Spleen (tissue), 11 donors: ENCODE measurements at regions not wholly inside any gene's neighbourhood (a gene's known extent, or its start where the extent isn't known, plus 50 kb on each side); places are given as distances from the start of the nearest gene placed in this dataset.
"Not testable (repeated sequence)": the region's sequence is repeated elsewhere in the genome, so short reads cannot be mapped to it uniquely, and the experiment has no call there.

Experiments
- DNase-seq: peaks from one replicate; pipeline ENCODE4 v3.0.0-alpha.2; 2020
- H3K27ac ChIP-seq, 8 donors: fragments of 200-600 bp; sonication (generic) in 7 of 8; 1 replicate in 4 of 8; 2 replicates in 4 of 8; pipeline versions ENCODE4 v1.5.0 to v1.8.0; 2016 to 2021; ENCODE audit warnings: inconsistent platforms in 4 of 8, mild to moderate bottlenecking in 4 of 8, moderate library complexity in 1 of 8
- H3K27me3 ChIP-seq, 7 donors: fragments of 200-600 bp; sonication (generic) in 6 of 7; replicated peaks in 1 of 7; 1 replicate in 4 of 7; 2 replicates in 3 of 7; pipeline versions ENCODE4 v1.5.0 to v1.8.0; 2016 to 2021; ENCODE audit warnings: inconsistent platforms in 3 of 7, mild to moderate bottlenecking in 1 of 7
- H3K36me3 ChIP-seq, 6 donors: fragments of 200-600 bp; sonication (generic) in 5 of 6; 1 replicate in 4 of 6; 2 replicates in 2 of 6; pipeline versions ENCODE4 v1.5.0 to v1.8.0; 2016 to 2021; ENCODE audit warnings: inconsistent platforms in 2 of 6
- H3K4me1 ChIP-seq, 6 donors: fragments of 200-600 bp; sonication (generic) in 5 of 6; 1 replicate in 3 of 6; 2 replicates in 3 of 6; pipeline versions ENCODE4 v1.5.0 to v1.8.0; 2016 to 2021; ENCODE audit warnings: inconsistent platforms in 3 of 6
- H3K4me3 ChIP-seq, 8 donors: fragments of 200-600 bp; sonication (generic) in 7 of 8; 1 replicate in 4 of 8; 2 replicates in 4 of 8; pipeline versions ENCODE4 v1.5.0 to v1.8.0; 2016 to 2021; ENCODE audit warnings: inconsistent platforms in 4 of 8, mild to moderate bottlenecking in 4 of 8, moderate library complexity in 2 of 8
- H3K9me3 ChIP-seq, 8 donors: fragments of 200-600 bp; sonication (generic) in 7 of 8; 1 replicate in 4 of 8; 2 replicates in 4 of 8; pipeline versions ENCODE4 v1.5.0 to v1.8.0; 2016 to 2021; ENCODE audit warnings: inconsistent platforms in 4 of 8
- CTCF ChIP-seq, 11 experiments: fragments of 200-600 bp in 7 of 11; fragments of 450-650 bp in 4 of 11; sonication (generic) in 4 of 11; IDR thresholded peaks in 8 of 11; conservative IDR thresholded peaks in 3 of 11; 1 replicate in 7 of 11; 2 replicates in 4 of 11; pipeline versions ENCODE4 v1.4.0 to v1.8.0; 2016 to 2021; ENCODE audit warnings: antibody characterized with exemption in 11 of 11, inconsistent platforms in 4 of 11, mild to moderate bottlenecking in 1 of 11
- POLR2A ChIP-seq, 3 donors: fragments of 450-650 bp; IDR thresholded peaks; one replicate each; pipeline ENCODE4 v1.5.1; 2017; ENCODE audit warnings: antibody characterized with exemption in 3 of 3, mild to moderate bottlenecking in 1 of 3
- POLR2AphosphoS5 ChIP-seq, 3 donors: sonication (generic); formaldehyde crosslinking; IDR thresholded peaks; one replicate each; pipeline ENCODE4 v1.5.1; 2017; ENCODE audit warnings: antibody characterized with exemption in 3 of 3
- WGBS, 5 donors: extraction: QIAGEN DNeasy Blood & Tissue Kit in 3 of 5; methylation state at CpG; one replicate each; pipeline versions ENCODE4 v1.1.5 to v1.1.7; 2013 to 2018; 5-methylcytosine and 5-hydroxymethylcytosine counted together
- intact Hi-C: fragments of 100-400 bp; cut with DNase I; formaldehyde crosslinking; loops from one replicate; pipeline ENCODE4 v1.15.0; 2023; ENCODE audit warnings: low total_unique reads
- donor health status: healthy with polysubstance abuse.
- donor health status: DM: no; HTN: no; CAD: no; lungs with moderate emphysema.
- donor health status: DM: no; HTN: no; CAD: no.
- donor health status: Bipolar disorder and iron deficiency.
- donor health status: healthy.
- donor health status: DM: no; HTN: no; CAD: no.
- donor health status: DM: yes; HTN: yes; CAD: no.

- intact Hi-C loops, result no loop called here
- DNase-seq, result no peak
Measured at GRCh38 chrX:69055193-69055592, 110.1 kb downstream of the PJA1 start.

GRCh38 chrX:69054497-69054896 lies 110.8 kb downstream of the PJA1 start:
- DNase-seq, H3K4me1 ChIP-seq, H3K36me3 ChIP-seq, H3K9me3 ChIP-seq, H3K4me3 ChIP-seq, H3K27ac ChIP-seq, H3K27me3 ChIP-seq, intact Hi-C loops: not testable (repeated sequence)
- WGBS, 5 donors, result 85 to 92% (median 89%) methylated on average over 2 to 3 of the region's 3 CpGs

More at GRCh38 chrX:69055193-69055592, 110.1 kb downstream of the PJA1 start:
- Histone ChIP-seq H3K27me3 (peaks cover 0 to under 1% (median 0%) of the 10 kb centered on the region in 7 donors), H3K36me3 (no peaks in the 10 kb centered on the region), H3K27ac (no peak overlapping the region), H3K9me3 (peaks cover 0 to 7% (median 0%) of the 10 kb centered on the region in 8 donors), H3K4me1 (no peaks in the 10 kb centered on the region), H3K4me3 (no peak overlapping the region)
- 72 to 96% (median 86%) methylated on average over 3 of the region's 3 CpGs for WGBS, 5 donors
- TF ChIP-seq POLR2AphosphoS5 (IDR thresholded peaks at IDR 0.05) (no peak), CTCF (IDR thresholded peaks at IDR 0.05 in 8 of 11, conservative IDR thresholded peaks at IDR 0.05 in 3 of 11) (no peak), POLR2A (IDR thresholded peaks at IDR 0.05) (no peak)

- intact Hi-C loops, result no loop called here
- no peak overlapping the region for H3K27ac ChIP-seq
- DNase-seq, result no peak
- TF ChIP-seq CTCF (IDR thresholded peaks at IDR 0.05 in 8 of 11, conservative IDR thresholded peaks at IDR 0.05 in 3 of 11) (no peak), POLR2A (IDR thresholded peaks at IDR 0.05) (no peak), POLR2AphosphoS5 (IDR thresholded peaks at IDR 0.05) (no peak)
- H3K36me3 ChIP-seq, result no peaks in the 10 kb centered on the region
- peaks cover 0 to 7% (median 0%) of the 10 kb centered on the region in 8 donors for H3K9me3 ChIP-seq
- H3K4me1 ChIP-seq, result no peaks in the 10 kb centered on the region
- no peak overlapping the region for H3K4me3 ChIP-seq
- WGBS, 5 donors, result 71 to 89% (median 74%) methylated on average over 3 of the region's 3 CpGs
- peaks cover 0 to 17% (median 0%) of the 10 kb centered on the region in 7 donors for H3K27me3 ChIP-seq
Measured at GRCh38 chrX:69051901-69052300, 113.4 kb downstream of the PJA1 start.

GRCh38 chrX:69050051-69050765 lies 115.0 kb downstream of the PJA1 start:
- no peak overlapping the region for H3K27ac ChIP-seq
- intact Hi-C loops, result no loop called here
- WGBS, 5 donors, result 73 to 95% (median 85%) methylated on average over 3 to 4 of the region's 4 CpGs
- H3K9me3 ChIP-seq, result peaks cover 0 to 7% (median 0%) of the 10 kb centered on the region in 8 donors
- no peak for TF ChIP-seq POLR2AphosphoS5 (IDR thresholded peaks at IDR 0.05)
- TF ChIP-seq CTCF (IDR thresholded peaks at IDR 0.05 in 8 of 11, conservative IDR thresholded peaks at IDR 0.05 in 3 of 11), result no peak
- TF ChIP-seq POLR2A (IDR thresholded peaks at IDR 0.05), result no peak
- peaks cover 0 to 22% (median 0%) of the 10 kb centered on the region in 7 donors for H3K27me3 ChIP-seq
- no peak for DNase-seq
- H3K36me3 ChIP-seq, result no peaks in the 10 kb centered on the region
- H3K4me1 ChIP-seq, result no peaks in the 10 kb centered on the region
- H3K4me3 ChIP-seq, result no peak overlapping the region
